Breast epithelium (tissue), 4 donors: ENCODE measurements at regions not wholly inside any gene's neighbourhood (a gene's known extent, or its start where the extent isn't known, plus 50 kb on each side); places are given as distances from the start of the nearest gene placed in this dataset.

Experiments used
- DNase-seq, 2 donors: peaks; one replicate each; pipeline ENCODE4 v3.0.0-alpha.2; 2019; ENCODE audit warnings: low spot score in 2 of 2
- H3K27ac ChIP-seq, 2 donors: fragments of 200-600 bp; sonication (generic) in 1 of 2; one replicate each; pipeline ENCODE4 v1.5.1; 2016 to 2019; ENCODE audit warnings: mild to moderate bottlenecking in 1 of 2
- H3K27me3 ChIP-seq, 2 donors: fragments of 200-600 bp; sonication (generic) in 1 of 2; one replicate each; pipeline versions ENCODE4 v1.5.1 to v1.6.0; 2017 to 2019; ENCODE audit warnings: control low read depth in 1 of 2, mild to moderate bottlenecking in 1 of 2
- H3K36me3 ChIP-seq: fragments of 200-600 bp; one replicate; pipeline ENCODE4 v1.5.1; 2019
- H3K4me1 ChIP-seq, 2 donors: fragments of 200-600 bp; sonication (generic); one replicate each; pipeline ENCODE4 v1.5.1; 2016 to 2019; ENCODE audit warnings: control low read depth in 1 of 2
- H3K4me3 ChIP-seq, 3 donors: fragments of 200-600 bp; sonication (generic); 1 replicate in 2 of 3; 2 replicates in 1 of 3; pipeline ENCODE4 v1.5.1; 2016 to 2019; ENCODE audit warnings: mild to moderate bottlenecking in 3 of 3, moderate library complexity in 2 of 3
- H3K9me3 ChIP-seq, 2 donors: fragments of 200-600 bp; sonication (generic) in 1 of 2; one replicate each; pipeline ENCODE4 v1.5.1; 2016 to 2019; ENCODE audit warnings: control low read depth in 1 of 2
- POLR2A ChIP-seq: fragments of 450-650 bp; IDR thresholded peaks from one replicate; pipeline ENCODE4 v1.6.1; 2016; ENCODE audit warnings: antibody characterized with exemption, mild to moderate bottlenecking, moderate library complexity
- POLR2AphosphoS5 ChIP-seq, 3 donors: sonication (generic); formaldehyde crosslinking; IDR thresholded peaks; one replicate each; pipeline ENCODE4 v1.6.1; 2017; ENCODE audit warnings: antibody characterized with exemption in 3 of 3
- intact Hi-C: fragments of 100-400 bp; cut with DNase I; formaldehyde crosslinking; loops from one replicate; pipeline ENCODE4 v1.15.1; 2023; ENCODE audit warnings: low total_unique reads
- TF ChIP-seq, protein P1 (sequence below), 3 donors: fragments of 450-650 bp; IDR thresholded peaks; one replicate each; pipeline ENCODE4 v1.5.1; 2016 to 2017; ENCODE audit warnings: antibody characterized with exemption in 3 of 3, mild to moderate bottlenecking in 3 of 3, moderate library complexity in 3 of 3

DNA sequence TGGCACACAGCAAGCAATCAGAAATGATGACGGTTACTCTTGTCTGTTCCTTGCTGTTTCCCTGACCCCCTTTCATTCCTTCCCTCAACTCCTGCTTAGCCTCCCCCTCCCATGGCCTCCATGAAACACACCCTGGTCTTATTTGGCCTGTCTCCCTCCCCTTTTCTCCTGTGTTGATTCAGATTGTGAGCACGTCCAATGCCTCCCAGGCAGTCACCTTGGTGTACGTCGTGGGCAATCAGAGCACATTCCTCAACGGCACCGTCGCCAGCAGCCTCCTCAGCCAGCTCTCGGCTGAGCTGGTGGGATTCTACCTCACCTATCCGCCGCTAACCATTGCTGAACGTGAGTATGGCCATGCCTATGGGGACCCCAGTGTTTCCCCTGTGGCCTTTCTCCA, 141.1 kb downstream of the C11orf91 start:
- H3K36me3 ChIP-seq, result no peaks in the 10 kb centered on the region
- peak overlapping the region; percentile 48 to 74 for H3K27ac ChIP-seq
- peak in 1 of 2 donors; percentile 33 for DNase-seq
- H3K4me1 ChIP-seq, result no peaks in the 10 kb centered on the region
- no peaks in the 10 kb centered on the region for H3K27me3 ChIP-seq
- H3K4me3 ChIP-seq, result no peak overlapping the region
- no peaks in the 10 kb centered on the region for H3K9me3 ChIP-seq
- intact Hi-C loops, result no loop called here
- TF ChIP-seq, protein P1, sequence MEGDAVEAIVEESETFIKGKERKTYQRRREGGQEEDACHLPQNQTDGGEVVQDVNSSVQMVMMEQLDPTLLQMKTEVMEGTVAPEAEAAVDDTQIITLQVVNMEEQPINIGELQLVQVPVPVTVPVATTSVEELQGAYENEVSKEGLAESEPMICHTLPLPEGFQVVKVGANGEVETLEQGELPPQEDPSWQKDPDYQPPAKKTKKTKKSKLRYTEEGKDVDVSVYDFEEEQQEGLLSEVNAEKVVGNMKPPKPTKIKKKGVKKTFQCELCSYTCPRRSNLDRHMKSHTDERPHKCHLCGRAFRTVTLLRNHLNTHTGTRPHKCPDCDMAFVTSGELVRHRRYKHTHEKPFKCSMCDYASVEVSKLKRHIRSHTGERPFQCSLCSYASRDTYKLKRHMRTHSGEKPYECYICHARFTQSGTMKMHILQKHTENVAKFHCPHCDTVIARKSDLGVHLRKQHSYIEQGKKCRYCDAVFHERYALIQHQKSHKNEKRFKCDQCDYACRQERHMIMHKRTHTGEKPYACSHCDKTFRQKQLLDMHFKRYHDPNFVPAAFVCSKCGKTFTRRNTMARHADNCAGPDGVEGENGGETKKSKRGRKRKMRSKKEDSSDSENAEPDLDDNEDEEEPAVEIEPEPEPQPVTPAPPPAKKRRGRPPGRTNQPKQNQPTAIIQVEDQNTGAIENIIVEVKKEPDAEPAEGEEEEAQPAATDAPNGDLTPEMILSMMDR (IDR thresholded peaks at IDR 0.05), result no peak
- TF ChIP-seq POLR2AphosphoS5 (IDR thresholded peaks at IDR 0.05), result no peak
- no peak for TF ChIP-seq POLR2A

- DNase-seq, result no peak
- Histone ChIP-seq H3K4me1 (no peaks in the 10 kb centered on the region), H3K27ac (peak overlapping the region; percentile 66 to 74), H3K27me3 (no peaks in the 10 kb centered on the region), H3K4me3 (no peak overlapping the region), H3K9me3 (no peaks in the 10 kb centered on the region), H3K36me3 (no peaks in the 10 kb centered on the region)
- intact Hi-C loops, result no loop called here
- TF ChIP-seq POLR2AphosphoS5 (IDR thresholded peaks at IDR 0.05), result no peak
- TF ChIP-seq, protein P1 (IDR thresholded peaks at IDR 0.05), result no peak
- TF ChIP-seq POLR2A, result no peak
These were observed 142.5 kb downstream of the C11orf91 start for GRCh38 chr11:33558097-33558496.

DNA sequence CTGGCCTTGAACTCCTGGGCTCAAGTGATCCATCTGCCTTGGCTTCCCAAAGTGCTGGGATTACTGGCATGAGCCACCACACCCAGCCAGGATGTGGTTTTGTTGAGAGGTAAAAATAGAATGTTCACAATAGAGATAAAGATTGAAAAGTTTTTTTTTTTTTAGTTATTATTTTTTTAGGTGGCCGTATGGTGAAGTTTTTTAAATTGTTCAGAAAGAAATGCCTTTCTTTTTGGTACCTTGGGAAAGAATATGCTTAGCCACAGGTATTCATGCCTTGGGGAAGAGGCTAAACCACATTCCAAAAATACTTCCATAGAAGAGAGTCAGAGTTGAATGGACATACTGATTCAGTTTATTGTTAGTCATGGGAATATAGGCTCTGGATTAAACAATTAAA, 143.4 kb downstream of the C11orf91 start:
- H3K9me3 ChIP-seq, result no peaks in the 10 kb centered on the region
- no peaks in the 10 kb centered on the region for H3K36me3 ChIP-seq
- DNase-seq, result peak in 1 of 2 donors; percentile 79
- TF ChIP-seq POLR2AphosphoS5 (IDR thresholded peaks at IDR 0.05), result no peak
- TF ChIP-seq POLR2A, result no peak
- TF ChIP-seq, protein P1 (IDR thresholded peaks at IDR 0.05), result no peak
- intact Hi-C loops, result no loop called here
- H3K27ac ChIP-seq, result peak overlapping the region; percentile 74 to 79
- H3K27me3 ChIP-seq, result no peaks in the 10 kb centered on the region
- no peak overlapping the region for H3K4me3 ChIP-seq
- no peaks in the 10 kb centered on the region for H3K4me1 ChIP-seq

DNA sequence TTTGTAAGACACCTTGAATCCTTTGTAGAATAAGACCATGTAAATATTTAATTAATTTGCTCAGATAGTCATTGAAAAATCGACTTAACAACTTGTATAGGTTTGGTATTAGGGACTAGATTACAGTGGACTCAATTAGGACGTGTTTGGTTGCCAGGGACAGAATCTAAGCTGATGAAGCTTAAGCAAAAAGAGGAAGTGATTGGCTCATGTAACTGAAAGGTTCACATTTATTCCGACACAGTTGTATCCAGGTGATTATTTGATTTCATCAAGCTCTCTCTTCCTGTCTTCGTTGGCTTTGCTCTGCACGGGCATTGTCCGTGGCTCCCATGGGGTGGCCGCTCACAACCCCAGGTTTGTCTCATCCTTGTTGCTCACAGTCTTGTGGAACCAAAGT, 146.4 kb downstream of the C11orf91 start:
- H3K36me3 ChIP-seq, result no peaks in the 10 kb centered on the region
- no peak overlapping the region for H3K27ac ChIP-seq
- no peaks in the 10 kb centered on the region for H3K9me3 ChIP-seq
- intact Hi-C loops, result no loop called here
- TF ChIP-seq POLR2A (no peak), POLR2AphosphoS5 (IDR thresholded peaks at IDR 0.05) (no peak)
- TF ChIP-seq, protein P1 (IDR thresholded peaks at IDR 0.05), result no peak
- no peak for DNase-seq
- H3K4me1 ChIP-seq, result no peaks in the 10 kb centered on the region
- no peaks in the 10 kb centered on the region for H3K27me3 ChIP-seq
- no peak overlapping the region for H3K4me3 ChIP-seq

- no peak for TF ChIP-seq POLR2AphosphoS5 (IDR thresholded peaks at IDR 0.05)
- TF ChIP-seq, protein P1 (IDR thresholded peaks at IDR 0.05), result no peak
- TF ChIP-seq POLR2A, result no peak
- Histone ChIP-seq H3K9me3 (no peaks in the 10 kb centered on the region), H3K4me3 (no peak overlapping the region), H3K36me3 (no peaks in the 10 kb centered on the region), H3K27ac (no peak overlapping the region), H3K27me3 (no peaks in the 10 kb centered on the region), H3K4me1 (no peaks in the 10 kb centered on the region)
- intact Hi-C loops, result no loop called here
- DNase-seq, result no peak
These were observed 147.1 kb downstream of the C11orf91 start for GRCh38 chr11:33553486-33553885.
